Keratinocyte (primary cell): ENCODE measurements at regions not wholly inside any gene's neighbourhood (a gene's known extent, or its start where the extent isn't known, plus 50 kb on each side); places are given as distances from the start of the nearest gene placed in this dataset.

Experiments
- EZH2 ChIP-seq: IDR thresholded peaks from one replicate; pipeline ENCODE4 v1.6.1; 2012; ENCODE audit warnings: inconsistent platforms, mild to moderate bottlenecking, low read length, moderate library complexity
- TF ChIP-seq, protein P1 (sequence below), 3 experiments: IDR thresholded peaks in 1 of 3; conservative IDR thresholded peaks in 1 of 3; optimal IDR thresholded peaks in 1 of 3; 2 replicates in 2 of 3; 3 replicates in 1 of 3; pipeline versions ENCODE3 to v1.5.1; 2011; ENCODE audit warnings: low read length in 3 of 3, mild to moderate bottlenecking in 3 of 3, moderate library complexity in 2 of 3, control low read depth in 1 of 3, inconsistent platforms in 1 of 3; ENCODE audit not compliant: insufficient read depth in 2 of 3; ENCODE audit errors: extremely low read depth in 1 of 3

DNA sequence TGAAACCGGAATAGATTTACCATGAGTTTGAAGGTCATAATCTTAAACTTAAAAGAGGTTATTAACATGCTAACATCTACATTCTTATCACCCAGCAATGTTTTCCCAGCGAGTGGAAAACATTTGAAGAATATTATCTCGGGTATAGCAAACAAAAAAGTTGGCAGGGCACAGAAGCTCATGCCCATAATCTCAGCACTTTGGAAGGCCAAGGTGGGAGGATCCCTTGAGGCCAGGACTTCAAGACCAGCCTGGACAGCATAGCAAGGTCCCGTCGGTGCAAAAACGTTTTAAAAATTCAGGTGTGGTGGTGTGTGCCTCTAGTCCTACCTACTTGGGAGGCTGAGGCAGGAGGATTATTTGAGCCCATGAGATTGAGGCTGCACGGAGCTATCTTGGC lies 213.5 kb downstream of the MANEA start:
- no peak for TF ChIP-seq EZH2
- TF ChIP-seq, protein P1, sequence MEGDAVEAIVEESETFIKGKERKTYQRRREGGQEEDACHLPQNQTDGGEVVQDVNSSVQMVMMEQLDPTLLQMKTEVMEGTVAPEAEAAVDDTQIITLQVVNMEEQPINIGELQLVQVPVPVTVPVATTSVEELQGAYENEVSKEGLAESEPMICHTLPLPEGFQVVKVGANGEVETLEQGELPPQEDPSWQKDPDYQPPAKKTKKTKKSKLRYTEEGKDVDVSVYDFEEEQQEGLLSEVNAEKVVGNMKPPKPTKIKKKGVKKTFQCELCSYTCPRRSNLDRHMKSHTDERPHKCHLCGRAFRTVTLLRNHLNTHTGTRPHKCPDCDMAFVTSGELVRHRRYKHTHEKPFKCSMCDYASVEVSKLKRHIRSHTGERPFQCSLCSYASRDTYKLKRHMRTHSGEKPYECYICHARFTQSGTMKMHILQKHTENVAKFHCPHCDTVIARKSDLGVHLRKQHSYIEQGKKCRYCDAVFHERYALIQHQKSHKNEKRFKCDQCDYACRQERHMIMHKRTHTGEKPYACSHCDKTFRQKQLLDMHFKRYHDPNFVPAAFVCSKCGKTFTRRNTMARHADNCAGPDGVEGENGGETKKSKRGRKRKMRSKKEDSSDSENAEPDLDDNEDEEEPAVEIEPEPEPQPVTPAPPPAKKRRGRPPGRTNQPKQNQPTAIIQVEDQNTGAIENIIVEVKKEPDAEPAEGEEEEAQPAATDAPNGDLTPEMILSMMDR (optimal IDR thresholded peaks at IDR 0.05 in 1 of 3, IDR thresholded peaks at IDR 0.05 in 1 of 3, conservative IDR thresholded peaks at IDR 0.05 in 1 of 3; ENCODE audit: extremely low read depth in 1 of 3, insufficient read depth in 2 of 3, low read length in 3 of 3): no peak
